ENCODE measurements at regions not wholly inside any gene's neighbourhood (a gene's known extent, or its start where the extent isn't known, plus 50 kb on each side); places are given as distances from the start of the nearest gene placed in this dataset.

GRCh38 chr2:234845602-234846590 lies 105.9 kb upstream of the SH3BP4 start:
- Histone ChIP-seq H3K79me1 (ENCODE audit: insufficient read depth, low read depth, low read length, poor library complexity, severe bottlenecking) (no peaks in the 10 kb centered on the region), H3K27me3 (ENCODE audit: insufficient read depth, low read length) (no peaks in the 10 kb centered on the region), H2BK20ac (ENCODE audit: low read depth, low read length, poor library complexity, severe bottlenecking) (no peak overlapping the region), H3K14ac (ENCODE audit: insufficient read depth, low read length) (no peak overlapping the region), H2BK120ac (ENCODE audit: low read depth, low read length, poor library complexity, severe bottlenecking) (no peak overlapping the region), H2BK5ac (ENCODE audit: insufficient read length, low read length) (no peak overlapping the region), H3K4ac (ENCODE audit: low read depth, low read length) (no peak overlapping the region), H3K23me2 (ENCODE audit: insufficient read length, low read depth, low read length, poor library complexity, severe bottlenecking) (no peaks in the 10 kb centered on the region), H2AFZ (ENCODE audit: low read length) (no peak overlapping the region), H3K4me2 (ENCODE audit: insufficient read depth, insufficient read length, low read length) (no peak overlapping the region), H3T11ph (ENCODE audit: low read length) (no peak overlapping the region), H2BK15ac (ENCODE audit: low read depth, low read length) (no peak overlapping the region), H4K8ac (replicated peaks; ENCODE audit: insufficient read length, low read depth, low read length) (no peak overlapping the region), H4K5ac (ENCODE audit: insufficient read length, low read depth, low read length) (no peak overlapping the region), H3K4me1 (ENCODE audit: insufficient read depth, low read length) (peaks cover 4% of the 10 kb centered on the region; the same call in 1 of the 2 replicates), H3K56ac (ENCODE audit: insufficient read length, low read depth, low read length) (no peak overlapping the region), H2AK5ac (ENCODE audit: insufficient read length, low read length) (no peak overlapping the region), H3K9ac (ENCODE audit: extremely low read depth, insufficient read length, low read length) (no peak overlapping the region), H2BK12ac (ENCODE audit: insufficient read length, low read depth, low read length) (no peak overlapping the region), H4K20me1 (ENCODE audit: control insufficient read depth, insufficient read depth, insufficient read length) (no peaks in the 10 kb centered on the region), H3K79me2 (ENCODE audit: insufficient read depth, low read length) (no peaks in the 10 kb centered on the region), H3K23ac (ENCODE audit: insufficient read length, low read depth, low read length) (no peak overlapping the region), H4K91ac (ENCODE audit: insufficient read length, low read depth, low read length) (no peak overlapping the region), H3K27ac (ENCODE audit: insufficient read length, low read depth, low read length) (no peak overlapping the region), H3K9me3 (ENCODE audit: control insufficient read depth, low read depth, low read length) (no peaks in the 10 kb centered on the region), H3K18ac (ENCODE audit: insufficient read length, low read depth, low read length) (no peak overlapping the region)
- H3K27me3 Mint-ChIP-seq (ENCODE audit: low read depth), result no peaks in the 10 kb centered on the region; the same call in 1 of the 2 replicates
- peaks cover 0 to 4% of the 10 kb centered on the region in 2 experiments; a peak in 1 of 5 replicates for H3K9me3 Mint-ChIP-seq
- H3K36me3 Mint-ChIP-seq (ENCODE audit: insufficient read depth in 1 of 3, low read depth in 3 of 3), result peaks cover 0 to 5% (median 5%) of the 10 kb centered on the region in 3 experiments; a peak in 5 of 7 replicates
- no peak for TF ChIP-seq CTCF (conservative IDR thresholded peaks at IDR 0.05)
- H3K27ac Mint-ChIP-seq, result no peak overlapping the region; a peak in 1 of 7 replicates
- H3K4me3 Mint-ChIP-seq, result no peak overlapping the region
- peaks cover 28 to 39% of the 10 kb centered on the region in 2 experiments for H3K4me1 Mint-ChIP-seq
- no CpG with 5 or more reads among the region's 10 CpGs for WGBS (ENCODE audit: extremely low coverage, insufficient read length, low lambda C conversion rate)
- DNase-seq, result no peak
